IMR-90 (cell line): ENCODE measurements at regions not wholly inside any gene's neighbourhood (a gene's known extent, or its start where the extent isn't known, plus 50 kb on each side); places are given as distances from the start of the nearest gene placed in this dataset.

ENCODE experiments used
- ATAC-seq: fragments of 200-7000 bp; cut with Tn5 transposase; 2 replicates; pipeline ENCODE4 v1.9.1; 2020; ENCODE audit warnings: low read depth, mild to moderate bottlenecking, moderate library complexity
- BruUV-seq: library from RNA; stranded (reverse); fragments of 400-500 nt; replicated peaks from 2 replicates; lab custom pipeline; 2021; lab: Mats Ljungman, UMichigan
- CTCF ChIA-PET: fragments of 300-600 bp; formaldehyde crosslinking; extraction: SDS; loops from one replicate; lab custom pipeline; 2021; ENCODE audit warnings: antibody characterized with exemption; lab: Yijun Ruan, JAX
- POLR2A ChIA-PET: fragments of 300-600 bp; sonication (Branson Sonifier 250); formaldehyde crosslinking; loops from one replicate; lab custom pipeline; 2022; ENCODE audit warnings: antibody characterized with exemption; ENCODE audit not compliant: unreplicated experiment; lab: Charles Lee
- DNase-seq: peaks from one replicate; pipeline ENCODE4 v3.0.0; 2013
- H2AFZ ChIP-seq: replicated peaks from 2 replicates; pipeline ENCODE3; 2013; ENCODE audit warnings: low read length, mild to moderate bottlenecking; ENCODE audit not compliant: poor library complexity
- H2AK5ac ChIP-seq: 2 replicates; pipeline ENCODE4 v1.6.1; 2013; ENCODE audit warnings: low read depth, low read length, inconsistent platforms
- H2AK9ac ChIP-seq: replicated peaks from 2 replicates; pipeline ENCODE3; 2013; ENCODE audit warnings: mild to moderate bottlenecking, low read depth, low read length, moderate library complexity; ENCODE audit not compliant: poor library complexity
- H2BK120ac ChIP-seq: 2 replicates; pipeline ENCODE4 v1.6.1; 2013; ENCODE audit warnings: low read depth, low read length, inconsistent platforms
- H2BK15ac ChIP-seq: 3 replicates; pipeline ENCODE4 v1.6.1; 2013; ENCODE audit warnings: low read depth, low read length, inconsistent platforms
- H2BK20ac ChIP-seq: 2 replicates; pipeline ENCODE4 v1.6.1; 2013; ENCODE audit warnings: low read depth, mild to moderate bottlenecking, inconsistent platforms, low read length, moderate library complexity
- H2BK5ac ChIP-seq: 2 replicates; pipeline ENCODE4 v1.6.1; 2013; ENCODE audit warnings: mild to moderate bottlenecking, low read depth, low read length, inconsistent platforms; ENCODE audit not compliant: poor library complexity, severe bottlenecking
- H3K14ac ChIP-seq: replicated peaks from 2 replicates; pipeline ENCODE4 v1.6.1; 2013; ENCODE audit warnings: low read depth, low read length, inconsistent platforms
- H3K18ac ChIP-seq: 2 replicates; pipeline ENCODE4 v1.6.1; 2013; ENCODE audit warnings: low read depth, low read length, control low read depth
- H3K23ac ChIP-seq: 2 replicates; pipeline ENCODE4 v1.6.1; 2013; ENCODE audit warnings: low read depth, low read length, inconsistent platforms
- H3K27ac ChIP-seq: 2 replicates; pipeline ENCODE4 v1.5.1; 2013; ENCODE audit warnings: mild to moderate bottlenecking, control low read depth, low read length; ENCODE audit not compliant: insufficient read depth
- H3K27me3 ChIP-seq: 2 replicates; pipeline ENCODE4 v1.6.1; 2013; ENCODE audit warnings: low read length; ENCODE audit not compliant: control insufficient read depth, insufficient read depth
- H3K36me3 ChIP-seq: 2 replicates; pipeline ENCODE4 v1.6.1; 2013; ENCODE audit warnings: low read length, mixed read lengths; ENCODE audit not compliant: control insufficient read depth, insufficient read depth
- H3K4ac ChIP-seq: 2 replicates; pipeline ENCODE4 v1.6.1; 2013; ENCODE audit warnings: low read depth, low read length, inconsistent platforms
- H3K4me1 ChIP-seq: 2 replicates; pipeline ENCODE4 v1.6.1; 2013; ENCODE audit warnings: low read length, mixed read lengths; ENCODE audit not compliant: control insufficient read depth, insufficient read depth
- H3K4me2 ChIP-seq: 2 replicates; pipeline ENCODE4 v1.6.1; 2013; ENCODE audit warnings: low read depth, mild to moderate bottlenecking, control low read depth, low read length, moderate library complexity
- H3K4me3 ChIP-seq: 2 replicates; pipeline ENCODE4 v1.5.1; 2013; ENCODE audit warnings: low read depth, mild to moderate bottlenecking, control low read depth, low read length, moderate library complexity; ENCODE audit not compliant: insufficient read depth
- H3K56ac ChIP-seq: 2 replicates; pipeline ENCODE4 v1.6.1; 2013; ENCODE audit warnings: low read length, inconsistent platforms; ENCODE audit not compliant: insufficient read depth; ENCODE audit errors: extremely low read depth
- H3K79me1 ChIP-seq, 2 experiments: 2 replicates each; pipeline ENCODE4 v1.6.1; 2013; ENCODE audit warnings: low read length in 2 of 2, inconsistent platforms in 1 of 2, low read depth in 1 of 2
- H3K9ac ChIP-seq: 2 replicates; pipeline ENCODE4 v1.6.1; 2013; ENCODE audit warnings: low read depth, low read length, control low read depth
- H3K9me1 ChIP-seq: 2 replicates; pipeline ENCODE4 v1.6.1; 2013; ENCODE audit warnings: low read length, inconsistent platforms; ENCODE audit not compliant: insufficient read depth
- H3K9me3 ChIP-seq: 2 replicates; pipeline ENCODE4 v1.6.1; 2013; ENCODE audit warnings: low read length; ENCODE audit not compliant: control insufficient read depth, insufficient read depth
- H4K20me1 ChIP-seq: 2 replicates; pipeline ENCODE4 v1.6.1; 2013; ENCODE audit warnings: low read length, inconsistent platforms; ENCODE audit not compliant: insufficient read depth
- H4K5ac ChIP-seq: 2 replicates; pipeline ENCODE4 v1.6.1; 2013; ENCODE audit warnings: mild to moderate bottlenecking, low read depth, low read length, control low read depth
- H4K8ac ChIP-seq, 2 experiments: 2 replicates each; pipeline ENCODE4 v1.6.1; 2013; ENCODE audit warnings: low read depth in 2 of 2, low read length in 2 of 2, control low read depth in 1 of 2, inconsistent platforms in 1 of 2
- H4K91ac ChIP-seq: 2 replicates; pipeline ENCODE4 v1.6.1; 2013; ENCODE audit warnings: low read depth, low read length, inconsistent platforms; ENCODE audit not compliant: insufficient read depth
- BHLHE40 ChIP-seq: fragments of 150-350 bp; IDR thresholded peaks from 2 replicates; pipeline ENCODE4 v1.6.1; 2016; ENCODE audit warnings: mild to moderate bottlenecking, low read depth, low read length
- CEBPB ChIP-seq: IDR thresholded peaks from 2 replicates; pipeline ENCODE4 v1.6.1; 2012; ENCODE audit warnings: low read depth, low read length, improper control_type of control experiment
- CHD1 ChIP-seq: IDR thresholded peaks from 2 replicates; pipeline ENCODE4 v1.6.1; 2012; ENCODE audit warnings: low read depth, low read length, improper control_type of control experiment
- CTCF ChIP-seq: conservative IDR thresholded peaks from 2 replicates; pipeline ENCODE4 v1.5.1; 2012; ENCODE audit warnings: mild to moderate bottlenecking, low read depth, low read length, improper control_type of control experiment
- ELK1 ChIP-seq: fragments of 150-350 bp; IDR thresholded peaks from 2 replicates; pipeline ENCODE4 v1.6.1; 2016; ENCODE audit warnings: low read depth, mild to moderate bottlenecking, low read length, moderate library complexity, borderline replicate concordance
- FOS ChIP-seq: fragments of 150-350 bp; IDR thresholded peaks from 2 replicates; pipeline ENCODE4 v1.6.1; 2016; ENCODE audit warnings: low read depth, low read length
- MAFK ChIP-seq: IDR thresholded peaks from 2 replicates; pipeline ENCODE4 v1.6.1; 2012; ENCODE audit warnings: low read depth, low read length, improper control_type of control experiment
- MAZ ChIP-seq: IDR thresholded peaks from 2 replicates; pipeline ENCODE4 v1.6.1; 2012; ENCODE audit warnings: low read depth, mild to moderate bottlenecking, low read length, improper control_type of control experiment, moderate library complexity, borderline replicate concordance
- MXI1 ChIP-seq: IDR thresholded peaks from 2 replicates; pipeline ENCODE4 v1.6.1; 2012; ENCODE audit warnings: low read depth, mild to moderate bottlenecking, low read length, moderate library complexity, borderline replicate concordance
- NFE2L2 ChIP-seq: fragments of 150-350 bp; IDR thresholded peaks from 2 replicates; pipeline ENCODE4 v1.6.1; 2016; ENCODE audit warnings: low read depth, mild to moderate bottlenecking, low read length
- POLR2A ChIP-seq: IDR thresholded peaks from 2 replicates; pipeline ENCODE4 v1.6.1; 2012; ENCODE audit warnings: mild to moderate bottlenecking, low read depth, low read length
- RAD21 ChIP-seq: IDR thresholded peaks from 2 replicates; pipeline ENCODE4 v1.6.1; 2012; ENCODE audit warnings: low read length, improper control_type of control experiment
- RCOR1 ChIP-seq: IDR thresholded peaks from 2 replicates; pipeline ENCODE4 v1.6.1; 2012; ENCODE audit warnings: mild to moderate bottlenecking, low read length, improper control_type of control experiment; ENCODE audit not compliant: insufficient replicate concordance
- RFX5 ChIP-seq: IDR thresholded peaks from 2 replicates; pipeline ENCODE4 v1.8.0; 2012; ENCODE audit warnings: low read depth, mild to moderate bottlenecking, low read length, moderate library complexity
- SMC3 ChIP-seq: fragments of 150-350 bp; IDR thresholded peaks from 2 replicates; pipeline ENCODE4 v1.6.1; 2016; ENCODE audit warnings: low read depth, mild to moderate bottlenecking, antibody characterized with exemption, low read length, moderate library complexity
- WGBS, 2 experiments: methylation state at CpG; one replicate each; pipeline versions ENCODE4 v1.1.5 to v1.1.7; 2013; ENCODE audit warnings: missing lambda C conversion rate in 2 of 2; ENCODE audit not compliant: insufficient read length in 1 of 2; ENCODE audit errors: extremely low coverage in 2 of 2; 5-methylcytosine and 5-hydroxymethylcytosine counted together
- dilution Hi-C: fragments of 300-500 bp; cut with HindIII; formaldehyde crosslinking; loops from one replicate; pipeline ENCODE4 v1.14.3; 2018; ENCODE audit warnings: low sequenced_read_pairs; ENCODE audit not compliant: unreplicated experiment
- in situ Hi-C: fragments of 300-500 bp; cut with MboI; formaldehyde crosslinking; loops from 3 replicates; pipeline ENCODE4 v1.14.3; 2019; ENCODE audit warnings: low sequenced_read_pairs, inconsistent platforms, mixed read lengths
- intact Hi-C: fragments of 100-400 bp; cut with micrococcal nuclease; formaldehyde crosslinking; loops from 2 replicates; pipeline ENCODE4 v1.10.0; 2022
- TF ChIP-seq, protein P1 (sequence below): fragments of 150-350 bp; IDR thresholded peaks from 2 replicates; pipeline ENCODE4 v1.6.1; 2017; ENCODE audit warnings: mild to moderate bottlenecking, antibody characterized with exemption, low read length, low read depth

GRCh38 chr4:1516261-1516660, 110.0 kb upstream of the NKX1-1 start:
- CTCF ChIA-PET, result no interaction called here
- 0% methylated on average over 1 of the region's 10 CpGs; no CpG with 5 or more reads in 1 of the 2 experiments for WGBS, 2 experiments
- no peak for ATAC-seq

More at GRCh38 chr4:1516261-1516660, 110.0 kb upstream of the NKX1-1 start:
- Histone ChIP-seq H3K27ac (no peak overlapping the region), H2BK20ac (no peak overlapping the region), H3K79me1 (no peaks in the 10 kb centered on the region), H4K8ac (no peak overlapping the region), H2BK120ac (no peak overlapping the region), H3K4me1 (no peaks in the 10 kb centered on the region), H3K14ac (no peak overlapping the region), H4K20me1 (no peaks in the 10 kb centered on the region; the same call in 1 of the 2 replicates), H2AK9ac (no peak overlapping the region), H3K56ac (no peak overlapping the region), H3K23ac (no peak overlapping the region), H4K91ac (no peak overlapping the region), H3K9me1 (no peaks in the 10 kb centered on the region), H4K5ac (no peak overlapping the region), H3K36me3 (no peaks in the 10 kb centered on the region), H3K27me3 (peaks cover 64% of the 10 kb centered on the region), H3K4me3 (no peak overlapping the region), H2AFZ (no peak overlapping the region), H3K4ac (no peak overlapping the region), H2AK5ac (no peak overlapping the region), H3K9me3 (peaks cover 9% of the 10 kb centered on the region; the same call in 1 of the 2 replicates), H2BK15ac (no peak overlapping the region), H2BK5ac (no peak overlapping the region), H3K18ac (no peak overlapping the region), H3K9ac (no peak overlapping the region), H3K4me2 (no peak overlapping the region)
- dilution Hi-C loops (no loop called here), in situ Hi-C loops (no loop called here), intact Hi-C loops (no loop called here)
- POLR2A ChIA-PET, result no interaction called here
- DNase-seq, result no peak
- no TSS peak for BruUV-seq
- TF ChIP-seq RFX5 (no peak), MAZ (no peak), NFE2L2 (no peak), SMC3 (no peak), MAFK (no peak), CTCF (no peak), ELK1 (no peak), CHD1 (no peak), RAD21 (no peak), MXI1 (no peak), FOS (no peak), BHLHE40 (no peak), RCOR1 (no peak), CEBPB (no peak), POLR2A (no peak)
- TF ChIP-seq, protein P1, sequence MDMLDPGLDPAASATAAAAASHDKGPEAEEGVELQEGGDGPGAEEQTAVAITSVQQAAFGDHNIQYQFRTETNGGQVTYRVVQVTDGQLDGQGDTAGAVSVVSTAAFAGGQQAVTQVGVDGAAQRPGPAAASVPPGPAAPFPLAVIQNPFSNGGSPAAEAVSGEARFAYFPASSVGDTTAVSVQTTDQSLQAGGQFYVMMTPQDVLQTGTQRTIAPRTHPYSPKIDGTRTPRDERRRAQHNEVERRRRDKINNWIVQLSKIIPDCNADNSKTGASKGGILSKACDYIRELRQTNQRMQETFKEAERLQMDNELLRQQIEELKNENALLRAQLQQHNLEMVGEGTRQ, result no peak
